Right atrium auricular region (tissue), 2 donors: ENCODE measurements at regions not wholly inside any gene's neighbourhood (a gene's known extent, or its start where the extent isn't known, plus 50 kb on each side); places are given as distances from the start of the nearest gene placed in this dataset.
"Not testable (repeated sequence)": the region's sequence is repeated elsewhere in the genome, so short reads cannot be mapped to it uniquely, and the experiment has no call there.

Experiments
- DNase-seq: peaks from one replicate; pipeline ENCODE4 v3.0.0-alpha.2; 2019; ENCODE audit warnings: low spot score
- H3K27ac ChIP-seq, 2 donors: fragments of 200-600 bp; sonication (generic); 1 replicate in 1 of 2; 2 replicates in 1 of 2; pipeline ENCODE4 v1.5.1; 2016 to 2019
- H3K27me3 ChIP-seq, 2 donors: fragments of 200-600 bp; sonication (generic); one replicate each; pipeline versions ENCODE4 v1.5.1 to v1.6.0; 2017 to 2019
- H3K36me3 ChIP-seq: fragments of 200-600 bp; sonication (generic); one replicate; pipeline ENCODE4 v1.5.1; 2016
- H3K4me1 ChIP-seq, 2 donors: fragments of 200-600 bp; sonication (generic); one replicate each; pipeline versions ENCODE4 v1.5.1 to v1.6.0; 2017 to 2019
- H3K4me3 ChIP-seq, 2 donors: fragments of 200-600 bp; sonication (generic); 1 replicate in 1 of 2; 2 replicates in 1 of 2; pipeline ENCODE4 v1.5.1; 2017 to 2019; ENCODE audit warnings: mild to moderate bottlenecking in 1 of 2, moderate library complexity in 1 of 2
- H3K9me3 ChIP-seq, 2 donors: fragments of 200-600 bp; sonication (generic); one replicate each; pipeline ENCODE4 v1.5.1; 2019
- TF ChIP-seq, protein P1 (sequence below), 2 donors: fragments of 200-600 bp; sonication (generic); IDR thresholded peaks; one replicate each; pipeline ENCODE4 v1.5.1; 2019; ENCODE audit warnings: antibody characterized with exemption in 2 of 2

GRCh38 chrX:3428792-3429191 is 82.3 kb upstream of the MXRA5 start:
- H3K4me1 ChIP-seq, result no peaks in the 10 kb centered on the region
- no peak overlapping the region for H3K4me3 ChIP-seq
- H3K36me3 ChIP-seq, result no peaks in the 10 kb centered on the region
- no peak overlapping the region for H3K27ac ChIP-seq
- no peak for DNase-seq
- H3K9me3 ChIP-seq, result no peaks in the 10 kb centered on the region
- TF ChIP-seq, protein P1, sequence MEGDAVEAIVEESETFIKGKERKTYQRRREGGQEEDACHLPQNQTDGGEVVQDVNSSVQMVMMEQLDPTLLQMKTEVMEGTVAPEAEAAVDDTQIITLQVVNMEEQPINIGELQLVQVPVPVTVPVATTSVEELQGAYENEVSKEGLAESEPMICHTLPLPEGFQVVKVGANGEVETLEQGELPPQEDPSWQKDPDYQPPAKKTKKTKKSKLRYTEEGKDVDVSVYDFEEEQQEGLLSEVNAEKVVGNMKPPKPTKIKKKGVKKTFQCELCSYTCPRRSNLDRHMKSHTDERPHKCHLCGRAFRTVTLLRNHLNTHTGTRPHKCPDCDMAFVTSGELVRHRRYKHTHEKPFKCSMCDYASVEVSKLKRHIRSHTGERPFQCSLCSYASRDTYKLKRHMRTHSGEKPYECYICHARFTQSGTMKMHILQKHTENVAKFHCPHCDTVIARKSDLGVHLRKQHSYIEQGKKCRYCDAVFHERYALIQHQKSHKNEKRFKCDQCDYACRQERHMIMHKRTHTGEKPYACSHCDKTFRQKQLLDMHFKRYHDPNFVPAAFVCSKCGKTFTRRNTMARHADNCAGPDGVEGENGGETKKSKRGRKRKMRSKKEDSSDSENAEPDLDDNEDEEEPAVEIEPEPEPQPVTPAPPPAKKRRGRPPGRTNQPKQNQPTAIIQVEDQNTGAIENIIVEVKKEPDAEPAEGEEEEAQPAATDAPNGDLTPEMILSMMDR (IDR thresholded peaks at IDR 0.05), result no peak
- H3K27me3 ChIP-seq, result no peaks in the 10 kb centered on the region

DNA sequence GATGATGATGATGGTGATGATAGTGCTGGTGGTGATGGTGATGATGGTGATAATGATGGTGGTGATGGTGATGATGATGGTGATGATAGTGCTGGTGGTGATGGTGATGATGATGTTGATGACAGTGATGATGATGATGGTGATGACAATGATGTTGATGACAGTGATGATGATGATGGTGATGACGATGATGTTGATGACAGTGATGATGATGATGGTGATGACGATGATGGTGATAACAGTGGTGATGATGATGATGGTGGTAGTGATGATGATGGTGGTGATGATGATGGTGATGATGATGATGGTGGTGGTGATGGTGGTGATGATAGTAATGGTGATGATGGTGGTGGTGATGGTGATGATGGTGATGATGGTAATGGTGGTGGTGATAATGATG is 80.1 kb upstream of the MXRA5 start:
- Histone ChIP-seq H3K4me1 (no peaks in the 10 kb centered on the region), H3K36me3 (no peaks in the 10 kb centered on the region), H3K27ac (no peak overlapping the region), H3K4me3 (no peak overlapping the region), H3K27me3 (no peaks in the 10 kb centered on the region), H3K9me3 (no peaks in the 10 kb centered on the region)
- DNase-seq, result no peak
- TF ChIP-seq, protein P1 (IDR thresholded peaks at IDR 0.05), result no peak

GRCh38 chrX:3425031-3425430 is 78.6 kb upstream of the MXRA5 start:
- Histone ChIP-seq H3K27ac (no peak overlapping the region), H3K9me3 (no peaks in the 10 kb centered on the region), H3K4me1 (no peaks in the 10 kb centered on the region), H3K36me3 (no peaks in the 10 kb centered on the region), H3K4me3 (no peak overlapping the region), H3K27me3 (no peaks in the 10 kb centered on the region)
- no peak for DNase-seq
- TF ChIP-seq, protein P1 (IDR thresholded peaks at IDR 0.05), result no peak

- H3K9me3 ChIP-seq, result no peaks in the 10 kb centered on the region
- H3K27me3 ChIP-seq, result no peaks in the 10 kb centered on the region
- no peak overlapping the region for H3K4me3 ChIP-seq
- no peak for DNase-seq
- no peaks in the 10 kb centered on the region for H3K36me3 ChIP-seq
- no peaks in the 10 kb centered on the region for H3K4me1 ChIP-seq
- no peak overlapping the region for H3K27ac ChIP-seq
- TF ChIP-seq, protein P1 (IDR thresholded peaks at IDR 0.05), result no peak
Measured at GRCh38 chrX:3420316-3420715, 73.9 kb upstream of the MXRA5 start.

DNA sequence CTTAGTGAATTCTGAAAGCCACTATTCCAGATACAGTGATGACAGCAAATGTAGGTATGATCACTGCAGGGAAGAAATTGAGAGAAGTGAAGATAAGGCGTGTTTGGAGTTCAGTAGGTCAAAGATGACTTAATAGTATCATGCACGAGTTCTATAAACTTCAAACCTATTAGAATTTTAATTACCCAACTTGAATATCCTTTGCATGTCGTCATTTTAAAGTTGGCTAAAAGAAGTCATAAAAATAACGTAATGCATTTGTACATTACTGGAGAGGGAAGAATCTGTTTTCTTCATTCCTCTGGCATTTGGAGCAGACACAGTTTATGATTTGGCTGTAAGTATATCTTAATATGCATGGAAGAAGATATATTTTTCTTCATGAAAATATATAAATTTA is 68.6 kb upstream of the MXRA5 start:
- H3K4me3 ChIP-seq, result no peak overlapping the region
- no peak overlapping the region for H3K27ac ChIP-seq
- no peaks in the 10 kb centered on the region for H3K36me3 ChIP-seq
- H3K4me1 ChIP-seq, result no peaks in the 10 kb centered on the region
- TF ChIP-seq, protein P1 (IDR thresholded peaks at IDR 0.05), result no peak
- no peak for DNase-seq
- no peaks in the 10 kb centered on the region for H3K27me3 ChIP-seq
- no peaks in the 10 kb centered on the region for H3K9me3 ChIP-seq

DNA sequence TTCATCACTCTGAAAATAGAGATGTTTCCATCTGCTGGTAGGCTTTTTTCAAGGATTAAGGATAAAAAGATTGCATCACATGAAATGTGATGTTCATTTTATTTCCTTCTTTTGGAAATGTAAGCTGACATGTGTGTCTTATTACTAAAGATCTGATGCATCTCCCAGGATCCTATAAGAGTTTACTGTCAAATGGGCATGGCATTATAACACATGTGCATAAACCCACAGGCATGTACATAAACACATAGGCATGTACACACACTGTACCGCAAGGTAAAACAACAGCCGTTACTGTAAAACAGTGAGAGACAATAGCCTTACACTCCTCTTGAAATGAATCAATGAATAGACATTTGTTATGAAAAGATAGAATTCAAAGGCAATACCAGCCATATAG is 65.2 kb upstream of the MXRA5 start:
- H3K27ac ChIP-seq, H3K36me3 ChIP-seq, H3K9me3 ChIP-seq, H3K4me1 ChIP-seq, H3K4me3 ChIP-seq, H3K27me3 ChIP-seq, DNase-seq: not testable (repeated sequence)

- not testable (repeated sequence) for H3K27me3 ChIP-seq, H3K9me3 ChIP-seq, H3K36me3 ChIP-seq, H3K4me3 ChIP-seq, H3K4me1 ChIP-seq, H3K27ac ChIP-seq, DNase-seq
Measured at GRCh38 chrX:3409936-3410335, 63.5 kb upstream of the MXRA5 start.
